Upper lobe of right lung (tissue), 1 donor: ENCODE measurements at regions not wholly inside any gene's neighbourhood (a gene's known extent, or its start where the extent isn't known, plus 50 kb on each side); places are given as distances from the start of the nearest gene placed in this dataset.

Experiments used
- ATAC-seq: fragments of 200-7000 bp; cut with Tn5 transposase; one replicate; pipeline ENCODE4 v1.9.1; 2020; ENCODE audit warnings: mild to moderate bottlenecking, moderate library complexity
- DNase-seq: peaks from one replicate; pipeline ENCODE4 v3.0.0-alpha.2; 2020
- H3K27ac ChIP-seq: fragments of 200-600 bp; one replicate; pipeline ENCODE4 v1.8.0; 2022
- H3K27me3 ChIP-seq: fragments of 200-600 bp; one replicate; pipeline ENCODE4 v1.8.0; 2022; ENCODE audit warnings: mild to moderate bottlenecking
- H3K36me3 ChIP-seq: fragments of 200-600 bp; one replicate; pipeline ENCODE4 v1.8.0; 2022
- H3K4me1 ChIP-seq: fragments of 200-600 bp; one replicate; pipeline ENCODE4 v1.8.0; 2022
- H3K4me3 ChIP-seq: fragments of 200-600 bp; one replicate; pipeline ENCODE4 v1.8.0; 2022; ENCODE audit warnings: mild to moderate bottlenecking
- H3K9me3 ChIP-seq: fragments of 200-600 bp; one replicate; pipeline ENCODE4 v1.8.0; 2022
- intact Hi-C: fragments of 100-400 bp; cut with DNase I; formaldehyde crosslinking; loops from one replicate; pipeline ENCODE4 v1.11.0; 2022
- TF ChIP-seq, protein P1 (sequence below): fragments of 200-600 bp; IDR thresholded peaks from one replicate; pipeline ENCODE4 v1.8.0; 2022; ENCODE audit warnings: antibody characterized with exemption
- donor health status: DM: no; HTN: yes; CAD: no; lungs with severe emphysema.

DNA sequence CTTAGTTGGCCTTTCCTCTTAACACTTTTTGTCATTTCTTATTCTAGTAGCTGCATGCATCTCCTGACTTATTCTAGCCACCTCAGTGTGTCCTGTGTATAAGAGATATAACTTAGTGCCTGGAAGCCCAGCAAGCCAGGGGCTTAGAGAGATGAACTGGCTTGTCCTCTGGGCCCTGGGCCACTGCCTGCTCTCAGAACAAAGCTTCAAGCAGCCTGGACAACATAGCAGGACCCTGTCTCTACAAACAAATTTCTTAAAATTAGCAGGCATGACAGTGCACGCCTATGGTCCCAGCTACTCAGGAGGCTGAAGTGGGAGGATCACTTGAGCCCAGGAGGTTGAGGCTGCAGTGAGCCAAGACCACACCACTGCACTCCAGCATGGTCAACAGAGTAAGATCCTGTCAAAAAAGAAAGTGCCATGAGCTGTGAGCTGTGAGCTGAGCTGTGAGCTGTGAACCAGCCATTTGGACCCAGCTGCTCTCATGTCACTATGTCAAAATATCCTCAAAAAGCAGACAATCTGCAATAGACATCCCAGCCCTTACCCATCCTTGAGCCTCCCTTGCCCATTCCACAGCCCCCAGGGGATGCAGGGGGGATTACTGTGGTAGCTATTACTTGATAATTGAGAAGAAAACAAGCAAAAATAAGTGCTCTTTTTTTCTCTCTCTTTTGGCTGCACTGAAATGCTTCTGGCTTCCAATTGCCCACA is 174.5 kb downstream of the OPA1 start:
- no peaks in the 10 kb centered on the region for H3K36me3 ChIP-seq
- TF ChIP-seq, protein P1, sequence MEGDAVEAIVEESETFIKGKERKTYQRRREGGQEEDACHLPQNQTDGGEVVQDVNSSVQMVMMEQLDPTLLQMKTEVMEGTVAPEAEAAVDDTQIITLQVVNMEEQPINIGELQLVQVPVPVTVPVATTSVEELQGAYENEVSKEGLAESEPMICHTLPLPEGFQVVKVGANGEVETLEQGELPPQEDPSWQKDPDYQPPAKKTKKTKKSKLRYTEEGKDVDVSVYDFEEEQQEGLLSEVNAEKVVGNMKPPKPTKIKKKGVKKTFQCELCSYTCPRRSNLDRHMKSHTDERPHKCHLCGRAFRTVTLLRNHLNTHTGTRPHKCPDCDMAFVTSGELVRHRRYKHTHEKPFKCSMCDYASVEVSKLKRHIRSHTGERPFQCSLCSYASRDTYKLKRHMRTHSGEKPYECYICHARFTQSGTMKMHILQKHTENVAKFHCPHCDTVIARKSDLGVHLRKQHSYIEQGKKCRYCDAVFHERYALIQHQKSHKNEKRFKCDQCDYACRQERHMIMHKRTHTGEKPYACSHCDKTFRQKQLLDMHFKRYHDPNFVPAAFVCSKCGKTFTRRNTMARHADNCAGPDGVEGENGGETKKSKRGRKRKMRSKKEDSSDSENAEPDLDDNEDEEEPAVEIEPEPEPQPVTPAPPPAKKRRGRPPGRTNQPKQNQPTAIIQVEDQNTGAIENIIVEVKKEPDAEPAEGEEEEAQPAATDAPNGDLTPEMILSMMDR, result no peak
- no peaks in the 10 kb centered on the region for H3K27me3 ChIP-seq
- no peak overlapping the region for H3K4me3 ChIP-seq
- no peak for ATAC-seq
- intact Hi-C loops, result no loop called here
- no peak overlapping the region for H3K27ac ChIP-seq
- no peaks in the 10 kb centered on the region for H3K4me1 ChIP-seq
- no peak for DNase-seq
- H3K9me3 ChIP-seq, result no peaks in the 10 kb centered on the region

DNA sequence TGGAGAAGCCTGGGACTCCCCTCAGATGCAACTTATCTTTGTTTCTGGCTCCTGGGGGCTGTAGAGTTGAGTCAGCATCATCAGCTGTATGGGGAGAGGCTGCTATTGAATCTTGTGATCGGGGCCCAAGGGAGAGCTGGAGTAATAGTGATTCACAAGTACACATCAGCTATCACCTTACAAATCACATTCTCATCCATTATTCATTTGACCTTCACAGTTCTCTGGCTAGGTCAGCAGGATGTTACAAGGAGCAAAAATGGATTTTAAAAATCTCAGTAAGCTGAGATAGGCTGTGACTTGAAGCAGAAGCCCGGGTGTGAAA is 175.0 kb downstream of the OPA1 start:
- ATAC-seq (no peak), DNase-seq (no peak)
- no peaks in the 10 kb centered on the region for H3K4me1 ChIP-seq
- TF ChIP-seq, protein P1, result no peak
- no peaks in the 10 kb centered on the region for H3K27me3 ChIP-seq
- H3K9me3 ChIP-seq, result no peaks in the 10 kb centered on the region
- intact Hi-C loops, result no loop called here
- no peaks in the 10 kb centered on the region for H3K36me3 ChIP-seq
- H3K4me3 ChIP-seq, result no peak overlapping the region
- no peak overlapping the region for H3K27ac ChIP-seq

DNA sequence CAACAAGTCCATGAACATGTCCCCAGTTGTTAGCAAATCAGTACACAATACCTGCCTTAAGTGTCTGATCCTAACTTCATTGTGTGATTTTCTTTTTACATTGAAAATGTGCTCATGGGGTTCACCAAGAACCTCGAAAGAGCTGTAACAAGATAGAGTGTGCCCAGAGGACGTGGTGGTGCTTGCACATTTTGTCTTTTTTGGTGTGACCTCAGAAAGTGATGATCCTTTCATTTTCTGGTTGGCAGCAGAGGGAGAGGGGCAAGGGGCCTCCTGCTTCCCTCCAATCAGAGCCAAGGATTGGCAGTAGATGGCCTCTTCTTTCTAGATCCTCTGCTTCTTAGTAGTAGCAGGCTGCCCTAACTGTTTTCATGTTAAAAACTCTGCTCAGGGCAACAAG is 176.4 kb downstream of the OPA1 start:
- no peak for ATAC-seq
- H3K4me1 ChIP-seq, result no peaks in the 10 kb centered on the region

DNA sequence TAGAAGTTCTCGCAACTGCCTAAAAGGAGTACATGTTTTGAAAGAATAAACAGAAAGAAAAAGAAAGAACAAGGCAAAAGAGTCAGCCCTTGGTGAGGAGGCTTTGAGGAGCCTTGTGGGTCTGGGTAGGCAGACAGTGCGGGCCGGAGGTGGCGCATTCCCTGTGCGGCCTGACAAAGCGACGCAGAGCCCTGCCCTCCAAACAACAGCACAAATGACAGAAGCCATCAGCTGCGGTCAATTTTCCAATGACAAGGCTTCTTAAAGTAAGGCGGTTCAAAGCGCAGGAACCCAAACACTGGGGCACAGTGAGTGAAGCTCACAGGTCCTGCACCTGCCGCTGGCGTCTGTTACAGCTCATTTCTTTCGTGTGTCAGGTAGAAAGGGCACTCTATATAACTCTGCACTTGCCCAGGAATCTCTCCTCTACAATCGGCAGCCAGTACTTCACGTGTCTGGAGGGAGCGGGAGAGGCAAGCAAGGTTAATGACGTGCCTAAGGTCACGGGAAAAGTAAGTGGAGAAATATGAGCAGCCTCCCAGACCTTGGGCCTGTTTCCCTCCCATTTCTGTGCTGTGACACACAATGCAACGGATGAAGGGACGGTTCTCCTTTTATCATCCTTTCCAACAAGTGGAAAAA is 178.1 kb downstream of the OPA1 start:
- no peak for DNase-seq

More for the DNA sequence above, 176.4 kb downstream of the OPA1 start:
- no peak overlapping the region for H3K27ac ChIP-seq
- H3K36me3 ChIP-seq, result no peaks in the 10 kb centered on the region
- TF ChIP-seq, protein P1, result no peak
- H3K4me3 ChIP-seq, result no peak overlapping the region
- intact Hi-C loops, result no loop called here
- DNase-seq, result no peak
- no peaks in the 10 kb centered on the region for H3K27me3 ChIP-seq
- H3K9me3 ChIP-seq, result no peaks in the 10 kb centered on the region

DNA sequence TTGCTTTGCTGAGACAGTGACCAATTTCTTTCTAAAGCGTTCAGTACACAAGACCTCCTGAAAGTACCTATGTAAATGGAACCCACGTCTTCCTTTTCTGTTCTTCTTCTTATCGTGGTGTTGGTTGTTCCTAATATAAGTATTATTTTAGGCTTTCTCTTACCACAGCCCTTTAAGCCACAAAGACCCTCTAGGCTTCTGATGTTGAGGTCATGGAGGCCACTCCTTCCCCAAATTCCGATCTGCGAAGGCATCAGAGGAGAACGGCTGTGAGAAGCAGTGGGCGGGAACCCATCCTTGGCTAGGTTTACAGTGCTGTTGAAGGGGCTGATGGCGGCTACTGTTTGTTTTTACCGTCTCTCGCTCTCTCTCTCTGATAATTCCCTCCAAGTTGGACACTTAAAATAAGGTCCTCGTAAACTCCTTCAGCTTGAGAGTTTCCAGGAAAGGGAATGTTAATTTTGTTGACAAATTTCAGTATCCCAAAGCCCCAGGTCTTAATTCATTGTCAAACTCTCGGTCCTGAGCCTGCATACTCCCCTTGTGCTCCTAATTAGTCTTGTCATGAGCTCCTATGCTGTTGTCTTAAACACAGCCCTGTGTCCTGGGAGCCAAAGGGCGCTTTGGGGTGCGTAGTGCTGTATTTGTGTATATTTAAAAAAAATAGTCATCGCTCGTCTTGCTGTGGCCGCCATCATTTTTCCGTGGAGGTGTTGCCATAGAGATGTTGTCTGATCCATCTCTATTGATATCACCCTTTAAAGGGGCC is 178.8 kb downstream of the OPA1 start:
- Histone ChIP-seq H3K27ac (no peak overlapping the region), H3K36me3 (no peaks in the 10 kb centered on the region), H3K9me3 (no peaks in the 10 kb centered on the region), H3K4me1 (no peaks in the 10 kb centered on the region), H3K27me3 (peaks cover 13% of the 10 kb centered on the region), H3K4me3 (no peak overlapping the region)
- DNase-seq (no peak), ATAC-seq (no peak)
- TF ChIP-seq, protein P1, result no peak
- intact Hi-C loops, result no loop called here

More for the DNA sequence above, 178.1 kb downstream of the OPA1 start:
- Histone ChIP-seq H3K36me3 (no peaks in the 10 kb centered on the region), H3K4me3 (no peak overlapping the region), H3K9me3 (no peaks in the 10 kb centered on the region), H3K27me3 (peaks cover 10% of the 10 kb centered on the region), H3K4me1 (no peaks in the 10 kb centered on the region), H3K27ac (no peak overlapping the region)
- no peak for ATAC-seq
- TF ChIP-seq, protein P1, result no peak
- intact Hi-C loops, result no loop called here
